ENCODE measurements at regions not wholly inside any gene's neighbourhood (a gene's known extent, or its start where the extent isn't known, plus 50 kb on each side); places are given as distances from the start of the nearest gene placed in this dataset.

DNA sequence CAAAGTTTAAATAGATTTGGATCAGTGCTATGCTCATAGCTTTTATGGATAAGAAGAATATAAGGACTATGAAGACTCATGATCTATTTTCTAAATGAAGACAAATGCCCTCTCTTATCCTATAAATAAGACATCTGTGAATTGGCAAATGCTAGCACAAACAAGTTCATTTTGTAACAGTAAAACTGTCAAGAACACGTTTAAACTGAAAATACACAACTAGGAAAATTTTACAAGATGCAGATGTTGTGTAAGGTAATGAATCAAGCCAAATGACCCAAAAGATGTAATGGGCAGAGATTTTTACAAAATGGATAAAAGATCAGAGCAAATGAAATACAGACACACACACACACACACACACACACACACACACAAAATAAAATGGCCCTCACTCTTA is 180.5 kb downstream of the MOXD1 start:
- Histone ChIP-seq H2AFZ (ENCODE audit: control insufficient read depth, low read depth, low read length) (no peak overlapping the region), H3K27me3 (replicated peaks in 1 of 2; ENCODE audit: control insufficient read depth in 2 of 2, insufficient read depth in 2 of 2, low read length in 1 of 2) (no peaks in the 10 kb centered on the region), H3K4me1 (ENCODE audit: control insufficient read depth, insufficient read depth, low read length) (no peaks in the 10 kb centered on the region), H3K79me2 (ENCODE audit: control insufficient read depth, insufficient read depth, low read length) (no peaks in the 10 kb centered on the region), H3K9me3 (replicated peaks; ENCODE audit: control insufficient read depth, insufficient read depth, low read length) (peaks cover 2% of the 10 kb centered on the region; the same call in 1 of the 3 replicates), H3K4me3 (no peak overlapping the region), H3K27ac (ENCODE audit: control insufficient read depth, insufficient read depth) (no peak overlapping the region), H3K9ac (ENCODE audit: control insufficient read depth, insufficient read depth, low read length) (no peak overlapping the region), H3K36me3 (ENCODE audit: control insufficient read depth in 2 of 2, insufficient read depth in 2 of 2, low read length in 1 of 2) (no peaks in the 10 kb centered on the region), H3K4me2 (ENCODE audit: control insufficient read depth, insufficient read depth) (no peak overlapping the region), H4K20me1 (ENCODE audit: control insufficient read depth, insufficient read depth) (no peaks in the 10 kb centered on the region)
- TF ChIP-seq MYC (IDR thresholded peaks at IDR 0.05; ENCODE audit: insufficient read depth, insufficient read length, insufficient replicate concordance, low read length, severe bottlenecking) (no peak), ESRRA (IDR thresholded peaks at IDR 0.05; ENCODE audit: low read length) (no peak), CEBPB (IDR thresholded peaks at IDR 0.05; ENCODE audit: borderline replicate concordance in 1 of 2, low read depth in 2 of 2, low read length in 2 of 2) (no peak), SMAD5 (IDR thresholded peaks at IDR 0.05; ENCODE audit: low read depth) (no peak), CHD4 (IDR thresholded peaks at IDR 0.05) (no peak), ZNF274 (IDR thresholded peaks at IDR 0.05; ENCODE audit: insufficient read depth, insufficient read length) (no peak), ZNF622 (IDR thresholded peaks at IDR 0.05) (no peak), CREM (IDR thresholded peaks at IDR 0.05; ENCODE audit: low read depth) (no peak), NR2C1 (IDR thresholded peaks at IDR 0.05) (no peak), HCFC1 (IDR thresholded peaks at IDR 0.05; ENCODE audit: low read length) (no peak)
- no TSS peak for BruUV-seq (replicated peaks)
- no peak for ATAC-seq
- 0% methylated on average over 1 of the region's 1 CpG for WGBS (ENCODE audit: insufficient coverage, insufficient replicate concordance, low lambda C conversion rate, missing lambda C conversion rate)
- ChIA-PET SMC1A (ENCODE audit: uncharacterized antibody, unreplicated experiment) (no interaction called here), POLR2A (no interaction called here), CTCF (interaction anchor here (0.6 to 0.7 kb wide), 2 partner anchors 602 to 1313 kb away, joined by 3 read pairs; no protein-coding TSS in a partner anchor), RAD21 (ENCODE audit: unreplicated experiment) (no interaction called here)
- no peak for DNase-seq (ENCODE audit: low read depth, low spot score)
- in situ Hi-C loops (cut with MboI) (no loop called here), intact Hi-C loops (cut with micrococcal nuclease; ENCODE audit: unreplicated experiment) (no loop called here)
- FAIRE-seq, result no peak

DNA sequence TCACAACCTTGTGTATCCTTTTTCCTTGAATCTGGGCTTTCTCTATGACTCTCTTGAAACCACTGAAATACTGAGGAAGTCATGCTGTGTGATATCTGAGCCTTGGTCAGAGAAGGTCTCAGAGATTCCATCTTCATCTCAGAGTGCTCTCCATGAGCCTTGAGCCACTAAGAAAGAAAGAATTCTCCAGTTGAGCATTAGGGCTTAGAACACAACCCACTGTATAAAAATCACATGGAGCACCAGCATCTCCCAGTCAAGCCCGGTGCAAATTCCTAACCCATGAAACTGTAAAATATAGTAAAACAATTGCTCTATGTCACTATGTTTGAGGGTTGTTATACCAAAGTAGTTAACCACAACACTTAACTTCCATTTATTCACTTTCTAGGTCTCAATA is 181.4 kb downstream of the MOXD1 start:
- FAIRE-seq, result no peak
- ChIA-PET RAD21 (ENCODE audit: unreplicated experiment) (no interaction called here), CTCF (interaction anchor here (3.7 kb wide), 1 partner anchor 296 kb away, joined by 36 read pairs; no protein-coding TSS in a partner anchor), POLR2A (no interaction called here), SMC1A (ENCODE audit: uncharacterized antibody, unreplicated experiment) (no interaction called here)
- no peaks in the 10 kb centered on the region for H3K27me3 ChIP-seq (replicated peaks in 1 of 2; ENCODE audit: control insufficient read depth in 2 of 2, insufficient read depth in 2 of 2, low read length in 1 of 2)
- no peaks in the 10 kb centered on the region for H3K4me1 ChIP-seq (ENCODE audit: control insufficient read depth, insufficient read depth, low read length)
- no peaks in the 10 kb centered on the region for H4K20me1 ChIP-seq (ENCODE audit: control insufficient read depth, insufficient read depth)
- H3K4me3 ChIP-seq, result no peak overlapping the region
- H3K79me2 ChIP-seq (ENCODE audit: control insufficient read depth, insufficient read depth, low read length), result no peaks in the 10 kb centered on the region
- in situ Hi-C loops (cut with MboI), result no loop called here
- H3K9me3 ChIP-seq (replicated peaks; ENCODE audit: control insufficient read depth, insufficient read depth, low read length), result peaks cover 2% of the 10 kb centered on the region; the same call in 1 of the 3 replicates
- no peak overlapping the region for H3K9ac ChIP-seq (ENCODE audit: control insufficient read depth, insufficient read depth, low read length)
- no peak for DNase-seq (ENCODE audit: low read depth, low spot score)
- H3K36me3 ChIP-seq (ENCODE audit: control insufficient read depth in 2 of 2, insufficient read depth in 2 of 2, low read length in 1 of 2), result no peaks in the 10 kb centered on the region
- WGBS (ENCODE audit: insufficient coverage, insufficient replicate concordance, low lambda C conversion rate, missing lambda C conversion rate), result 7% methylated on average over 1 of the region's 1 CpG
- no peak overlapping the region for H3K4me2 ChIP-seq (ENCODE audit: control insufficient read depth, insufficient read depth)
- TF ChIP-seq, protein P1, sequence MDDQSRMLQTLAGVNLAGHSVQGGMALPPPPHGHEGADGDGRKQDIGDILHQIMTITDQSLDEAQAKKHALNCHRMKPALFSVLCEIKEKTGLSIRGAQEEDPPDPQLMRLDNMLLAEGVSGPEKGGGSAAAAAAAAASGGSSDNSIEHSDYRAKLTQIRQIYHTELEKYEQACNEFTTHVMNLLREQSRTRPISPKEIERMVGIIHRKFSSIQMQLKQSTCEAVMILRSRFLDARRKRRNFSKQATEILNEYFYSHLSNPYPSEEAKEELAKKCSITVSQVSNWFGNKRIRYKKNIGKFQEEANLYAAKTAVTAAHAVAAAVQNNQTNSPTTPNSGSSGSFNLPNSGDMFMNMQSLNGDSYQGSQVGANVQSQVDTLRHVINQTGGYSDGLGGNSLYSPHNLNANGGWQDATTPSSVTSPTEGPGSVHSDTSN (IDR thresholded peaks at IDR 0.05; ENCODE audit: insufficient replicate concordance, low read depth, low read length), result no peak
- no peak overlapping the region for H3K27ac ChIP-seq (ENCODE audit: control insufficient read depth, insufficient read depth)
- no TSS peak for BruUV-seq (replicated peaks)
- no peak overlapping the region for H2AFZ ChIP-seq (ENCODE audit: control insufficient read depth, low read depth, low read length)
- intact Hi-C loops (cut with micrococcal nuclease; ENCODE audit: unreplicated experiment), result loop anchor here (2.0 kb wide), 2 partner anchors 295 to 305 kb away; no protein-coding TSS in a partner anchor
- no peak for ATAC-seq

Measured in GM12878 (cell line).